Left ventricle myocardium superior (tissue), 1 donor: ENCODE measurements at regions not wholly inside any gene's neighbourhood (a gene's known extent, or its start where the extent isn't known, plus 50 kb on each side); places are given as distances from the start of the nearest gene placed in this dataset.

Experiments used
- ATAC-seq: fragments of 200-7000 bp; cut with Tn5 transposase; one replicate; pipeline ENCODE4 v1.9.1; 2020; ENCODE audit warnings: mild to moderate bottlenecking, moderate library complexity
- DNase-seq: peaks from one replicate; pipeline ENCODE4 v3.0.0-alpha.2; 2020
- intact Hi-C: fragments of 100-400 bp; cut with micrococcal nuclease; formaldehyde crosslinking; loops from one replicate; pipeline ENCODE4 v1.11.0; 2022
- donor health status: DM: no; HTN: yes; CAD: no; lungs with severe emphysema.

DNA sequence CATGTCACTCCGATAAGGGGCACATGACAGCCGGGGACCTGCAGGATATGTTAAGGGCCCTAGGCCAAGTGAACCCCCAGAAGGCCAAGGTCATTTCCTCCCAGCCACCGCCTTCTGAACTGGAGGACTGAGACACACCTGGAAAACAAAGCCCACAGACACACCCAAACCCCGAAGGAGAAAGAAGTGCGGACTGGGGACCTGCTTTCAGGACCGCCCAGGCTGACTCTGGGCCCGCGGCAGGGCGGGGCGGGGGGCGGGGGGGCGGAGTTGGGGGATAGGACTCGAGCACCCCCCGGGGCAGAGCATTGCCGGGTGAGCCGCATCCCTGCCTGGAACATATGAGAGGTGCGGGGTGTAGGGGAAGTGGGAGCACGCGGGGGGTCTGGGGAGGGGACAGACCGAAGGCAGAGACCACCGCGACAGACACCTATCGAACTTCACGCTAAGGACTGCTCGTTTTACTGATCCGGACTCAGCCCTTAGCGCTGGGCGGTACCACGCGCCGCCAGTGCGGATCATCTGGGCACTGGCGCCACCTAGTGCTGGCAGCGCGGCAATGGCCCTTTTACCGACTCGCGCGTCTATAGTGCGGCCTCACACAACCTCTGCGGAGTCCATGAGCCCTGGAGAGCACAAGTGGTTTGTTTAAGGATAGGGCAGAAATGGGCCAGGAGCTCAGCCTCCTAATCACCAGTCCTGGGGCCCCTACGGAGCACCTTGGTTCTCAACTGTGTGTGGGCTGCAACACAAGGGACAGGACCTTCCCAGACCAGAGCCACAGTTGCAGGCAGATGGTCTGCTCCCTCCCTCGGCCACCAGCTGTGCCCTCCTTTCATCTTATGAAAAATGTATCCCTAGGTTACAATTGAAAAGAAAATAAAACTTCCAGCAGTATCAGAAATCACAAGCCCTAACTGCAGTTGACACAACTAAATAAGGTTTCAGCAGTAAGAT is 157.6 kb downstream of the HERPUD2 start:
- peak; percentile 91 for DNase-seq
- intact Hi-C loops: no loop called here

DNA sequence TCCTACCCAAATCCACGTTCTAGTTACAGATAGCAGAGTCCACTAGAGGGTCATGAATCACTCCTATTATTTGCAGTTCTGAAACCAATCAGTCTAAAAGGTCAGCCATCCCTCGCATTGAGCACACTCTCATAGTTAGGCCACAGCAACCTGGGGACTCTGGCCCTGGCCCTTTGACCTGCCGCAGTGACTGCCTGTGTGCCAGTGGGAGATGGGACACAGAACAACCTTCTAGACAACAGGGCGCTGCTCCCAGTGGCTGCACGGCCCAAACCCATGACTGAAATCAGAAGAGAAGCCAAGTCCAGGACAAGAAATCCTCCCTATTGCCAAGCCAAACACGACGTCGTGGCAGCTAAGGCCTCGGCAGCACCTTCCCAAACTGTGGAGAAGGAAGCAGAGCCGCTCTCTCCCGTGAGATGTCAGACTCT is 158.5 kb downstream of the HERPUD2 start:
- intact Hi-C loops: no loop called here
- DNase-seq (no peak), ATAC-seq (peak; percentile 30)

More for the DNA sequence above, 157.6 kb downstream of the HERPUD2 start:
- ATAC-seq: peak; percentile 98

DNA sequence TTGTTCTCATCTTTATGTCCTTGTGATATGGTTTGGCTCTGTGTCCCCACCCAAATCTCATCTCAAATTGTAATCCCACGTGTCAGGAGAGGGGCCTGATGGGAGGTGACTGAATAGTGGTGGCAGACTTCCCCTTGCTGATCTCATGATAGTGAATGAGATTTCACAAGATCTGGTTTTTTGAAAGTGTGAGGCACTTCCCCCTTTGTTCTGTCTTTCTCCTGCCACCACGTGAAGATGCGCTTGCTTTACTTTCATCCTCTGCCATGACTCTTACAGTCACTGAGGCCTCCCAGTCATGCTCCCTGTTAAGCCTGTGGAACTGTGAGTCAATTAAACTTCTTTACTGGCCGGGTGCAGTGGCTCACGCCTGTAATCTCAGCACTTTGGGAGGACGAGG is 161.0 kb downstream of the HERPUD2 start:
- ATAC-seq (no peak), DNase-seq (no peak)
- intact Hi-C loops: no loop called here

DNA sequence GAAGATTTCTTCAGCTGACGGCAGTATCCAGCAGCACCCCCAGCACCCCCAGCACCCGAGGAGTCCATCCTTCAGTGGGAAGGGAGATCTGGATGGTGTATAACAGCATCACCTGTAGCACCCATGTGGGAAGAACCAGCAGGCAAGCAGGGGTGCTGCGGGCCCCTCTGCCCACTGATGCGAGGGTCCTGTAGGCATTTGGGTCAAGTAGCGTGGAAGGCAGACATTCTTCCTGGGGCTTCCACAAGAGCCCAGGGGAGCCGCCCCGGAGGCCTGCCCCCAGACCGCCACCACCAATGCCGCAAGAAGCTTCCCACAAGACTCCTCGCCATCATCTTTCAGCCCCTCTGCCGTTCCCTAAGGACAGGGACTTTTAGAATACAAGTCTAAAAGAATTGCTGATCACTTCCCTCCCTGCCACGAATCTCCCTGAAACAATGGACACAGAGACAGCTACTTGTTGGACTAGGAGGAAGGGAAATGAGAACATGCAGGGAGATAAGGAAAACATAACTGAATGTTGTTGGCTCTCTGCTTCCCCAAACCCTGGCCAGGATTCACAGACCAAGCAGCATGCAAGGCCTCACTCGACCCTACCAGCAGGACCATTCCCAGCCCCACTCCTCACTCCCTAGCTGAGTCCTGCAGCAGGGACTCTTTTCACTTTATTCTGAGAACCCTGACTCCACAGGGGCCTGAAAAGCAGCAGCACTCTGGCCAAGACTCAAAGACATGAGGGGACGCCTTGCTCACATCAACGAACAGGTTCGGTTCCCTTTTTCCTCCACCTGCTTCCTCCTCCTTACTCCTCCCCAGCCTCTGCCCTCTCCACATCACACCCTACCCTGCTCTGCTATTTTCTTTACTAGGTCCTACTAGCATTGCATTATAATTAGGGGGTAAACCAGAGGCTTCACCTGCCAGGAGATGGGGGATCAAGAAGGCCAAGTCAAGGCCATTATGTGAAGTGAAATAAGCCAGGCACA is 164.5 kb downstream of the HERPUD2 start:
- intact Hi-C loops: no loop called here
- ATAC-seq: no peak
- DNase-seq: no peak

DNA sequence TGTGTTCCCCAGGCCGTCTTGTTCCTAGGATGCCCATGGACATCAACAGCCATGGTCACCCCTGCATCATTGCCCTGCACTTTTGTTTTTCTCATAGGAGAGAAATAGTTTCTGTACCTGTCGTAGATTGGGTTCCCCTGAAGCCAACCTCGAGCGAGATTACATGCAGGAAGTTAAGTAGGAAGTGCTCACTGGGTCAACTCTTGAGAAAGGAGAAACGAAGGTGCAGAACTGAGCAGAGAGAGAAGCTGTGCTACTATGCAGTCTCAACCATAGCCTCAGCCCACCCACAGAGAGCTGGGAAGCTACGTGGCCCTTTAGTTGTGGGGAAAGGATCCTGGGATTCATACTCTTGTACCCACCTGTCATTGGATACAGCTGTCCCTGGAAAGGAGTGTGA is 165.2 kb downstream of the HERPUD2 start:
- DNase-seq: no peak
- ATAC-seq: no peak
- intact Hi-C loops: no loop called here

DNA sequence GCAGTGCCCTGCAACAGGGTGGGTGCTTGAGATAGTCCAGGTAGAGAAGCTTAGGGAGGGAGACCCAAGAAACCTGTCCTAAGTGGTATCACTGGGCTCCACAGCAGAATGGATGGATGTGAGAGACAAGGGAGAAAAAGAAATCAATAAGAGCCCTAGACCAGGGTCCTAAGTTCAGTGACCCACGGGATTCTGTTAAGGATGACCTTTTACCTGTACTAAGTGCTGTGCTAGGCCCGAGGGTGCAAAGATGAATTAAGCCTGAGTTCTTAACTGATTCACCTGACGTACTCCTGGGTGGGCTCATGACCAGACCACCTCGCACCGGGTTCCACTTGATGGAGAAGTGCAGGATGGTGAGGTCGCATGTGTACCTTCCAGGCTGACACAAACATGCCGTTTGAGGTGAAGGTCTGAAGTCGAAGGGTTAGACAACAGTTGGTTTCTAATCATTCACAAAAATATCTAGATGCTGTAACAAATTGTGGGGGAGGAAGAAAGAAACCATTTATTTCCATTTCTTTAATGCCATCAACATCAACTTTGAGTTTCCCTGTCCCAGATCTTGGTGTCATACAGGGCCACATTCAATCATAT is 166.5 kb downstream of the HERPUD2 start:
- ATAC-seq (no peak), DNase-seq (no peak)
- intact Hi-C loops: no loop called here

DNA sequence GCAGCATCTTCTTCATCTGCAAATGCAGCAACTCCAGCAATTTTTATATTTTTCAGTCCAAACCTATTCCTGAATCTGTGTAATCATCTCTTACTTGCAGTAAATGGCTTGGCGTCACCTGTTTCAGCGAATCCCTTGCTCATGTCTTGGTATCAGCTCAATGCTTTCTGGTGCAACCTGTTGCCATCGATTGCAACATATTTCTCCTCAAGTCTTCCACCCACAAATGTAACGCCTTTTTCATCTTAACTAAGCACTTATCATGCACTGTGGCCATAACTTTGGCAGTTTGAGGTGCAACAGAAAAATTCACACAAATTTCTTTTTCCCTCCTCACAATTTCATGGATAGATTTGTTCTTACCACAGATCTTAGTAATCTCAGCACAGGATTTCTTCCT is 168.3 kb downstream of the HERPUD2 start:
- intact Hi-C loops: no loop called here
- no peak for DNase-seq
- no peak for ATAC-seq

DNA sequence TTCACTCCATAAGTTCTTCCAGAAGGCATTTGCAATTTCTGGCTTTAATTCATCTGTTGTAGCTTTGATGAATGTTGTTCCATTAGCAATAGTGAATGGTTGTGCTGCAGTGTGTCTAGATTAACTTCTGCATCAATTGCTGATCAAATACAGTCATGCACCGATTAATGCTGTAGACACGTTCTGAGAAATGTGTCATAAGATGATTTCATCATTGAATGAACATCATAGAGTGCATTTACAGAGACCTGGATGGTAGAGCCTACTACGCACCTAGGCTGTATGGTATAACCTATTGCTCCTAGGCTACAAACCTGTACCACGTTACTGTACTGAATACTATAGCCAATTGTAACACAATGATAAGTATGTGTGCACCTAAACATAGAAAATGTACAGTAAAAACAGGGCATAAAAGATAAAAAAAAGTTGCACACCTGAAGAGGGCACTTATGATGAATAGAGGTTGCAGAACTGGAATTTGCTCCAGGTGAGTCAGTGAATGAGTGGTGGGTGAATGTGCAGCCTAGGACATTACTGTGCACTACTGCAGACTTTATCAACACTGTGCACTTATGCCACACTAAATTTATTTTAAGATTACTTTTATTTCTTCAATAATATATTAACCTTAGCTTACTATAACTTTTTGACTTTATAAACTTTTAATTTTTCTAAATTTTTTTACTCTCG is 170.7 kb downstream of the HERPUD2 start:
- intact Hi-C loops: loop anchor here (5.0 kb wide), 1 partner anchor 102 kb away; no protein-coding TSS in a partner anchor
- no peak for ATAC-seq
- DNase-seq: no peak

DNA sequence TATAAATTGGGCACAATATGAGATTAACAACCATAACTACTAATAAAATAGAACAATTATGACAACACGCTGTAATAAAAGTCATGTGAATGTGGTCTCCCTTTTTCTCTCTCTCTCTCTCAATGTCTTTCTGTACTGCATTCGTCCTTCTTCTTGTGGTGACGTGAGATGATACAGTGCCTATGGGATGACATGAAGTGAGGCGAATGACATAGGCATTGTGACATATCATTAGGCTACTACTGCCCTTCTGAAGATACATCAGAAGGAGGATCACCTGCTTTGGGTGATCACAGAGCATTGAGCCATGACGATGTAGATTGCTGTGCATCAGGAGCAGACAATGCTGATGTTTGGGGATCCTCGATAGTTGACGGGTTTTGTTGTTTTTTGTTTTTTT is 171.6 kb downstream of the HERPUD2 start:
- no peak for ATAC-seq
- intact Hi-C loops: loop anchor here (5.0 kb wide), 1 partner anchor 101 kb away; no protein-coding TSS in a partner anchor
- DNase-seq: no peak

DNA sequence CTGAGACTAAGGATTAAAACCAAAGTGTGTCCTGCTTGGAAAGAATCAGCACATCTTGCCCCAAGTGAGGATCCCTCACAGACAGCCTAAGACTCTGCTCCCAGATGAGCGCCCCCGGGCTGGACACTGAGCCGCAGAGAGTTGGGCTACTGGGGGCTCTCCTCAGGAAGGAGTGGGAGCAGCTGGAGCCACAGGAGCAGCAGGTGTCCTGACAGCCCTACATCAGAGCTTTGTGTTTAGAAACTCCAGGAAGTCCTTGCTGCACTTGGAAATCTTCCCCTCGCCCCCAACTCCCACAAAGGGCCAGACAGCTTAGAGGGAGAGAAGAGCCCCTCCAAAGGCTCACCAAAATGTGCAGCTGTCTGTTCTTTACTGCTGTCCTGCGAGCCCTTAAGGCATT is 172.2 kb downstream of the HERPUD2 start:
- intact Hi-C loops: loop anchor here (5.0 kb wide), 1 partner anchor 100 kb away; no protein-coding TSS in a partner anchor
- no peak for DNase-seq

DNA sequence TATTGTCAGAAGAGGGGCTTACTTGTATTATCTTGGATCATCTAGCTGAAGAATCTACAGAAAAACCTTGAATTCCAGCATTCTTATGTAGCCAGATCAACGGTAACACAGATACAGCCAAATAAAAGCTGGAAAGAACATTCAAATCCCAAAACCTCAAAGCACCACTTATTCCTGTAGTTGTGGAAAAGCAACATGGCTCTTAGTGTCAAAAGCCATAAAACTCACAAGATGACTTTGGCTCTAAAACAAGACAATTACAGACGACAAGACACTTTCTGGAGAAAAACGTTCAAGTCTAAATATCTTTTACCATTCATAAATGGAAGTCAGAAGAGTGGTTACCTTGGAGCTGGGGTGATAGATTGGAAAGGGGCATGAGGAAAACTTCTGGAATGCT is 173.0 kb downstream of the HERPUD2 start:
- no peak for DNase-seq
- intact Hi-C loops: loop anchor here (5.0 kb wide), 1 partner anchor 100 kb away; no protein-coding TSS in a partner anchor
- ATAC-seq: no peak

More for the DNA sequence above, 172.2 kb downstream of the HERPUD2 start:
- ATAC-seq: no peak

DNA sequence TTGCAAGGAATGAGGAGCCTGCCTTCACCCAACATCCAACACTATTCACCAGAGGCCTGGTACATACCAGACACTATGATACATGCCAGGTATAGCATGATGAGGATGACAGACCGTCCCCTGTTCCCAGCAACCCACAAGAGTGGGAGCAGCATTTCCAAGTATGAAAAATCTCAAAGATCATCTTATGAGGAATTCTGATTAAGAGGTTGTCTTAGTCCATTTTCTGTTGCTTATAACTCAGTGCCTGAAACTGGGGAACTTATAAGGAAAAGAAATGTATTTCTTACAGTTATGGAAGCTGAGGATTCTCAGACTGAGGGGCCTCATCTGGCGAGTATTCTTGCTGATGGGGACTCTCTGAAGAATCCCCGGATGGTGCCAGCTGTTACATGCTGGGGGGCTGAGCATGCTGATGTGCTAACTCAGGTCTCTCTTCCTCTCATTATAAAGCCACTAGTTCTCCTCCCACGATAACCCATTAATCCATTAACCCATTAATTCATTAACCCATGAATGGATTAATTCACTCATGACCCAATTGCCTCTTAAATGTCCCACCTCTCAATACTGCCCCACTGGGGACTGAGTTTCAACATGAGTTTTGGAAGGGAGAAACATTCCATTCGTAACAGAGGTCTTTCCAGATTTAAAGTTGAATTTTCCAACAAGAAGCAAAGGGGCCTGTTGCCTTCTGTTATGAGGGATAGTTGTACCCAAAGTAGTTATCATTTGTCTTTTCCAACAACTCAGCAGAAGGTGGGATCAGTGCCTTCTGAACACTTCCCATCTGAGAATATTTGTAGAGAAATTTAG is 173.9 kb downstream of the HERPUD2 start:
- peak; percentile 20 for ATAC-seq
- no peak for DNase-seq
- intact Hi-C loops: loop anchor here (5.0 kb wide), 1 partner anchor 99 kb away; no protein-coding TSS in a partner anchor

DNA sequence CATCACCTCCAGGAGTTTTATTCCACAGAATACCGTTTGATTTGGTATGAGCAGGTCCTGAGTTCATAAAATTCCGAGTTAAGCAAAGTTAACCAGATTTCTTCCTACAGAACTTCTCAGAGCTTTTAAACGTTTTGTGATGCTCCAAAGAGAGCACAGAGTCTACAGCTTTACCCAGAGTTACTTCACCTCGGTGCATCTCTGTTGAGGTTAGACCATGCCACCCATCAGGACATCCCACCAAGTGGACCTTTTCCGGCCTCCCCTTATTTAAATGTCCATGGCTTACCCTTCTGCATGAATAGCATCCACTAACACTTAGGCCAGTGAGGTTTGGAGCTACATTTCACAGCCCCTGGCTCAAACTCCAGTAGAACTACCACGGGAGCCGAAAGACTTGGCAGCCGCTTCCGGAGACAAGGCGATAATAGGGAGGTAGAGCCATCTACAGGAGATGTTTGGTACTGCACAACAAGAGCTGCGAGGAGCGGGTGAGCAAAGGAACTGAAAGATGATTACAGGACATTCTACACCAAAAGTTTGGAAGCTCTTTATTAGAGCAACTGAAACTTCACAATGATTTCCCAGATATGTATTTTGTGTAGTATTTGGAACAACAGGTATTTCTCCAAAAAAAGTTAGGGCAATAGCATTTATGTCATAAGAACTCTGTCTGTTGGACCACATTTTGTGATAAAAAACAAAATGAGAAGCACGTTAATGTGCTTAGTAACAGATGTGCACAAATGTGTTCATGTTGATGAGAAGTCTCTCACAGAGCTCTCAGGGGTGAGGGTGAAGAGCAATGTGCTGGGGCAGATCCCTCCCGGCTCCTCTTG is 174.7 kb downstream of the HERPUD2 start:
- intact Hi-C loops: loop anchor here (5.0 kb wide), 1 partner anchor 98 kb away; no protein-coding TSS in a partner anchor
- DNase-seq: peak; percentile 88
- peak; percentile 95 for ATAC-seq

DNA sequence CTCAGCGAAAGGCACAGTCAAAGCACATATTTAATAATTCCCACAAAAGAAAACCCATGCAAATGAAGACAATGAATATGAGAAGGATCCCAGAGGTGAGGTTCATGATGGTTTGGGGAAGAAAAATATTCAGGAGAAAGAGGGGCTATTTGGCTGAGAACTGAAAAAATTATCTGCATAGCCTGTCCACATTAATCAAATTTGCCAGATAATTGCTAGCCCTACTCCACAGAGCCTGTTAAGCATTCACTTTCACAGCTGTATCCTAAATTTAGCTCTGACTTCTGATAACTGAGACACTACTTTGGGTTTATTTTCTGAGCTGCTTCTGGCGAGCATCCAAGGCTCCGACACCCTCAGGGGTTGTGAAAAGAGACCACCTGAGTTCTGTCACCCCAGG is 176.2 kb downstream of the HERPUD2 start:
- intact Hi-C loops: no loop called here
- DNase-seq (peak; percentile 35), ATAC-seq (peak; percentile 33)

DNA sequence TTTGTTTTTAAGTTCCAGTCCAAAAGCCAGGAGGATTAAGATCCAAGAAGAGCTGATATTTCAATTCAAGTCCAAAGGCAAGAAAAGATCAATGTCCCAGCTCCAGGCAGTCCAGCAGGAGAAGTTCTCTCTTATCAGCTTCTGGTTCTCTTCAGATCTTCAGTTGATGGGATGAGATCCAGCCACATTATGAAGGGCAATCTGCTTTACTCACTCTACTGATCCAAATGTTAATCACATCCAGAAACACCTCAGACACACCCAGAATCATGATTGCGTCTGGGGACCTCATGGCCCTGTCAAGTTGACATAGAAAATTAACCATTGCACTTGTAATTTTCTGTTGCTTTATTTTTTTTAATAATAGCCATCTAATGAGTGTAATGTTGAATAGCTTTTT is 178.4 kb downstream of the HERPUD2 start:
- no peak for DNase-seq
- intact Hi-C loops: no loop called here
- ATAC-seq: no peak

DNA sequence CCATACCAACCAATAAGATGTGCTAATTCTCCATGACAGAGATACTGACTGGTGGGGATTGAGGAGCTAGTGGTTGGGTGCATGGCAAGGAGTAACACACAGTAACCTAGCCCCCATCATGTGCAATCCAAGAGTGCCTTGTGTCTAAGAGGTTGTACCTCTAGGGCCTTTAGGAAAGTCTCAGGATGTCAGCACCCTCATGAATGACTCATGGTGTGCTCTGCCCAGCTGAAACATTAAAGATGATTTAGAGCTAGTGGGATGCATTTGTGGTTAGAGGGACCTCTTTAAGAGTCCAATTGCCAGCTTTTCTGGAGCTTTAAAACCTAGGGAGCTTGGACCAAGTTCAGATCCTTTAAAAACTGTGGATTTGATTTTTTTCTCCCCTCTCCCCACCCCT is 181.1 kb downstream of the HERPUD2 start:
- intact Hi-C loops: no loop called here

DNA sequence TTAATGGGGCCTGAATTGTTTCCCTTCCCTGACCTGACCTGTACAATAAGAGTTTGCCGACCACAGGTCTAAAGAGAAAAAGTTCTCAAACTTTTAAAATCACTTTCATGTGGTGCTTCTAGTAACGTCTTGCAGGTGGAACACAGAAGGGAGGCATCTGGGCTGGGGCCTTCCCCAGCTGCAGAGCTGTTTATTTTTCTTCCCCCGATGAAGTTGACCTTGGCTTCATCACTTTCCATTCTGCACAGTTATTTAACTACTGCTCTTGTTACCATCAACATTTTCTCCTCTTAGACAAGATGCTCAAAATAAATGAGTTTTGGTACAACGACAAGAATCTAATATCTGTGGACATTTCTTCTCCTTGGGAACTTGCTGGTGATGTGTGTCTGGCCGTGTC is 181.7 kb downstream of the HERPUD2 start:
- intact Hi-C loops: no loop called here

More for the DNA sequence above, 181.1 kb downstream of the HERPUD2 start:
- no peak for DNase-seq
- ATAC-seq: no peak

More for the DNA sequence above, 181.7 kb downstream of the HERPUD2 start:
- ATAC-seq (no peak), DNase-seq (no peak)
